Trophoblast cell (in vitro differentiated cells and primary cell): ENCODE measurements at regions not wholly inside any gene's neighbourhood (a gene's known extent, or its start where the extent isn't known, plus 50 kb on each side); places are given as distances from the start of the nearest gene placed in this dataset.
"Not testable (repeated sequence)": the region's sequence is repeated elsewhere in the genome, so short reads cannot be mapped to it uniquely, and the experiment has no call there.

ENCODE experiments used
- DNase-seq, 2 donors: peaks; one replicate each; pipeline ENCODE4 v3.0.0-alpha.2; 2016
- H2AFZ ChIP-seq: 2 replicates; pipeline ENCODE4 v1.6.1; 2013; ENCODE audit warnings: low read length, moderate library complexity, mild to moderate bottlenecking; ENCODE audit not compliant: insufficient read depth, poor library complexity
- H2AK5ac ChIP-seq: 2 replicates; pipeline ENCODE4 v1.6.1; 2013; ENCODE audit warnings: mild to moderate bottlenecking, low read length
- H2BK120ac ChIP-seq: 2 replicates; pipeline ENCODE4 v1.6.1; 2013; ENCODE audit warnings: low read length, mild to moderate bottlenecking, moderate library complexity; ENCODE audit not compliant: insufficient read depth, poor library complexity
- H2BK12ac ChIP-seq: 2 replicates; pipeline ENCODE4 v1.6.1; 2013; ENCODE audit warnings: mild to moderate bottlenecking, low read length, moderate library complexity
- H2BK5ac ChIP-seq: 2 replicates; pipeline ENCODE4 v1.6.1; 2013; ENCODE audit warnings: low read length, low read depth, moderate library complexity, mild to moderate bottlenecking; ENCODE audit not compliant: poor library complexity
- H3K14ac ChIP-seq: 2 replicates; pipeline ENCODE4 v1.6.1; 2013; ENCODE audit warnings: mild to moderate bottlenecking, low read length
- H3K18ac ChIP-seq: 2 replicates; pipeline ENCODE4 v1.6.1; 2013; ENCODE audit warnings: mild to moderate bottlenecking, low read length
- H3K23ac ChIP-seq: 2 replicates; pipeline ENCODE4 v1.6.1; 2013; ENCODE audit warnings: low read length
- H3K27ac ChIP-seq: 2 replicates; pipeline ENCODE4 v1.5.1; 2013; ENCODE audit warnings: low read depth, mild to moderate bottlenecking, inconsistent platforms, low read length, moderate library complexity
- H3K27me3 ChIP-seq: 2 replicates; pipeline ENCODE4 v1.6.1; 2013; ENCODE audit warnings: inconsistent platforms, mild to moderate bottlenecking, low read length, moderate library complexity; ENCODE audit not compliant: insufficient read depth
- H3K36me3 ChIP-seq, 2 experiments: 1 replicate in 1 of 2; 2 replicates in 1 of 2; pipeline ENCODE4 v1.6.1; 2013; ENCODE audit warnings: low read length in 2 of 2, mild to moderate bottlenecking in 2 of 2, moderate library complexity in 1 of 2; ENCODE audit not compliant: insufficient read depth in 2 of 2, control insufficient read depth in 1 of 2
- H3K4ac ChIP-seq: 2 replicates; pipeline ENCODE4 v1.6.1; 2013; ENCODE audit warnings: low read depth, mild to moderate bottlenecking, low read length, moderate library complexity
- H3K4me1 ChIP-seq, 2 experiments: 1 replicate in 1 of 2; 2 replicates in 1 of 2; pipeline ENCODE4 v1.6.1; 2013; ENCODE audit warnings: low read length in 2 of 2, mild to moderate bottlenecking in 2 of 2, moderate library complexity in 1 of 2; ENCODE audit not compliant: insufficient read depth in 2 of 2, control insufficient read depth in 1 of 2
- H3K4me2 ChIP-seq: 2 replicates; pipeline ENCODE4 v1.6.1; 2013; ENCODE audit warnings: inconsistent platforms, mild to moderate bottlenecking, low read length, moderate library complexity
- H3K4me3 ChIP-seq: 2 replicates; pipeline ENCODE4 v1.5.1; 2013; ENCODE audit warnings: mild to moderate bottlenecking, low read depth, low read length, inconsistent platforms
- H3K79me1 ChIP-seq: one replicate; pipeline ENCODE4 v1.6.1; 2013; ENCODE audit warnings: low read length
- H3K79me2 ChIP-seq: 2 replicates; pipeline ENCODE4 v1.6.1; 2013; ENCODE audit warnings: low read length, mild to moderate bottlenecking; ENCODE audit not compliant: control insufficient read depth, insufficient read depth, poor library complexity
- H3K9ac ChIP-seq: 2 replicates; pipeline ENCODE4 v1.6.1; 2013; ENCODE audit warnings: mild to moderate bottlenecking, low read length
- H3K9me3 ChIP-seq: 2 replicates; pipeline ENCODE4 v1.6.1; 2013; ENCODE audit warnings: low read depth, mild to moderate bottlenecking, control low read depth, inconsistent platforms, low read length; ENCODE audit not compliant: insufficient read depth
- H4K12ac ChIP-seq: 2 replicates; pipeline ENCODE4 v1.6.1; 2013; ENCODE audit warnings: low read depth, mild to moderate bottlenecking, low read length, moderate library complexity
- H4K8ac ChIP-seq: 2 replicates; pipeline ENCODE4 v1.6.1; 2013; ENCODE audit warnings: low read depth, mild to moderate bottlenecking, low read length, moderate library complexity
- H4K91ac ChIP-seq: one replicate; pipeline ENCODE4 v1.6.1; 2013; ENCODE audit warnings: low read depth, mild to moderate bottlenecking, low read length, moderate library complexity
- WGBS: extraction: QIAGEN DNeasy Blood & Tissue Kit; methylation state at CpG from one replicate; pipeline ENCODE4 v1.1.7; 2013; ENCODE audit warnings: missing lambda C conversion rate; ENCODE audit not compliant: insufficient read length, insufficient coverage; ENCODE audit errors: extremely low coverage; 5-methylcytosine and 5-hydroxymethylcytosine counted together

- no peaks in the 10 kb centered on the region for H3K4me1 ChIP-seq
- H3K79me1 ChIP-seq, result no peaks in the 10 kb centered on the region
- no peaks in the 10 kb centered on the region for H3K9me3 ChIP-seq
- H3K23ac ChIP-seq, result no peak overlapping the region
- H3K36me3 ChIP-seq, result no peaks in the 10 kb centered on the region
- H4K8ac ChIP-seq, result no peak overlapping the region
- no peak overlapping the region for H3K4ac ChIP-seq
- no peak overlapping the region for H3K4me3 ChIP-seq
- no peak overlapping the region for H3K9ac ChIP-seq
- H2BK120ac ChIP-seq, result no peak overlapping the region
- no peak overlapping the region for H2AK5ac ChIP-seq
- H4K91ac ChIP-seq, result no peak overlapping the region
- no peak overlapping the region for H2AFZ ChIP-seq
- H3K27ac ChIP-seq, result no peak overlapping the region
- H3K79me2 ChIP-seq, result no peaks in the 10 kb centered on the region
- no peak overlapping the region for H2BK5ac ChIP-seq
- no peak overlapping the region for H3K4me2 ChIP-seq
- no peak overlapping the region for H4K12ac ChIP-seq
- no CpG with 5 or more reads among the region's 1 CpG for WGBS
- no peak overlapping the region for H2BK12ac ChIP-seq
- DNase-seq, result no peak
- H3K14ac ChIP-seq, result no peak overlapping the region
- H3K27me3 ChIP-seq, result no peaks in the 10 kb centered on the region
- H3K18ac ChIP-seq, result no peak overlapping the region
Observed at GRCh38 chr13:67518785-67519184, 288.6 kb upstream of the PCDH9 start.

- Histone ChIP-seq H3K4ac (no peak overlapping the region), H3K79me1 (no peaks in the 10 kb centered on the region), H3K9me3 (no peaks in the 10 kb centered on the region), H3K36me3 (no peaks in the 10 kb centered on the region), H3K4me3 (no peak overlapping the region), H3K9ac (no peak overlapping the region), H3K18ac (no peak overlapping the region), H3K4me1 (no peaks in the 10 kb centered on the region), H3K14ac (no peak overlapping the region), H3K27ac (no peak overlapping the region), H3K79me2 (no peaks in the 10 kb centered on the region), H2BK120ac (no peak overlapping the region), H3K23ac (no peak overlapping the region), H2BK5ac (no peak overlapping the region), H2AFZ (no peak overlapping the region), H3K27me3 (no peaks in the 10 kb centered on the region), H4K8ac (no peak overlapping the region), H4K91ac (no peak overlapping the region), H2AK5ac (no peak overlapping the region), H3K4me2 (no peak overlapping the region), H2BK12ac (no peak overlapping the region), H4K12ac (no peak overlapping the region)
- WGBS, result no CpG with 5 or more reads among the region's 1 CpG
- no peak for DNase-seq
Observed at GRCh38 chr13:67515895-67516294, 285.8 kb upstream of the PCDH9 start.

GRCh38 chr13:67509018-67509417 lies 278.9 kb upstream of the PCDH9 start:
- H2AK5ac ChIP-seq, result no peak overlapping the region
- H3K23ac ChIP-seq, result no peak overlapping the region
- H3K4me2 ChIP-seq, result no peak overlapping the region
- no peak for DNase-seq
- no peak overlapping the region for H2BK120ac ChIP-seq
- no CpG with 5 or more reads among the region's 5 CpGs for WGBS
- H3K27me3 ChIP-seq, result no peaks in the 10 kb centered on the region
- no peak overlapping the region for H3K4me3 ChIP-seq
- no peak overlapping the region for H4K8ac ChIP-seq
- H3K4ac ChIP-seq, result no peak overlapping the region
- no peaks in the 10 kb centered on the region for H3K79me1 ChIP-seq
- no peak overlapping the region for H3K9ac ChIP-seq
- H2BK5ac ChIP-seq, result no peak overlapping the region
- H3K4me1 ChIP-seq, result no peaks in the 10 kb centered on the region
- no peak overlapping the region for H3K18ac ChIP-seq
- no peak overlapping the region for H2AFZ ChIP-seq
- H2BK12ac ChIP-seq, result no peak overlapping the region
- H3K36me3 ChIP-seq, result no peaks in the 10 kb centered on the region
- no peaks in the 10 kb centered on the region for H3K79me2 ChIP-seq
- no peaks in the 10 kb centered on the region for H3K9me3 ChIP-seq
- no peak overlapping the region for H3K27ac ChIP-seq
- no peak overlapping the region for H3K14ac ChIP-seq
- H4K12ac ChIP-seq, result no peak overlapping the region
- no peak overlapping the region for H4K91ac ChIP-seq

- H3K27ac ChIP-seq, H4K12ac ChIP-seq, DNase-seq, H3K36me3 ChIP-seq, H3K4me2 ChIP-seq, H3K4ac ChIP-seq, H3K9ac ChIP-seq, H2AK5ac ChIP-seq, H4K91ac ChIP-seq, H3K79me2 ChIP-seq, H3K9me3 ChIP-seq, H3K79me1 ChIP-seq, H2BK12ac ChIP-seq, H3K27me3 ChIP-seq, H3K14ac ChIP-seq, H3K4me3 ChIP-seq, H3K23ac ChIP-seq, H2BK120ac ChIP-seq, H3K4me1 ChIP-seq, H2AFZ ChIP-seq, H4K8ac ChIP-seq, H3K18ac ChIP-seq, H2BK5ac ChIP-seq: not testable (repeated sequence)
- no CpG with 5 or more reads among the region's 1 CpG for WGBS
Observed at GRCh38 chr13:67508275-67508674, 278.1 kb upstream of the PCDH9 start.

DNA sequence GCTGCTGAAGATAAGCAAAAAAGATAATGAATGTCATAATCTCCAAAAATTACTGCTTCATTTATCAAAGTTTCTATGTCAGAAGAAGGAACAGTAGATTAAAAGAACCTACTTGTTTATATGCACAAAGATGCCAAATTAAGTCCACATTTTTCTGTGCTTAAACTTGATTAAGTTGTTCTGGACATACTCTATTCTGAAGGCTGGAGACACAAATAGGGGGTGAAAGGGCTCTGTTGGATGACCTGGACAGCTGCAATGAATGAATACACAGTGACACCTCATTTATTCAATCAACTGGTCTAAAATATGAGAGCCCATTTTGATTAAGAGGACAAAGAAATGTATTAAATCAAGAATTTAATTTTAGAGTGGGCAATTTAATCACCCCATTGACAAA lies 276.3 kb upstream of the PCDH9 start:
- DNase-seq, result no peak
- Histone ChIP-seq H3K4me3 (no peak overlapping the region), H3K18ac (no peak overlapping the region), H3K4me2 (no peak overlapping the region), H3K4me1 (no peaks in the 10 kb centered on the region), H2AFZ (no peak overlapping the region), H4K8ac (no peak overlapping the region), H3K79me1 (no peaks in the 10 kb centered on the region), H3K9ac (no peak overlapping the region), H2BK5ac (no peak overlapping the region), H4K91ac (no peak overlapping the region), H4K12ac (no peak overlapping the region), H3K27me3 (no peaks in the 10 kb centered on the region), H2BK120ac (no peak overlapping the region), H2BK12ac (no peak overlapping the region), H3K36me3 (no peaks in the 10 kb centered on the region), H3K14ac (no peak overlapping the region), H2AK5ac (no peak overlapping the region), H3K27ac (no peak overlapping the region), H3K23ac (no peak overlapping the region), H3K79me2 (no peaks in the 10 kb centered on the region), H3K4ac (no peak overlapping the region), H3K9me3 (no peaks in the 10 kb centered on the region)
